Mesendoderm (in vitro differentiated cells): ENCODE measurements at regions not wholly inside any gene's neighbourhood (a gene's known extent, or its start where the extent isn't known, plus 50 kb on each side); places are given as distances from the start of the nearest gene placed in this dataset.

Experiments
- DNase-seq: peaks from one replicate; pipeline ENCODE4 v3.0.0; 2013
- H2AK5ac ChIP-seq: 2 replicates; pipeline ENCODE4 v1.6.1; 2013; ENCODE audit warnings: low read length, inconsistent platforms
- H2BK120ac ChIP-seq: 2 replicates; pipeline ENCODE4 v1.6.1; 2013; ENCODE audit warnings: low read depth, mild to moderate bottlenecking, low read length, moderate library complexity, mixed read lengths
- H2BK15ac ChIP-seq: replicated peaks from 2 replicates; pipeline ENCODE4 v1.6.1; 2013; ENCODE audit warnings: low read depth, mild to moderate bottlenecking, moderate library complexity
- H2BK5ac ChIP-seq: 2 replicates; pipeline ENCODE4 v1.6.1; 2013; ENCODE audit warnings: low read length, inconsistent platforms
- H3K18ac ChIP-seq: 2 replicates; pipeline ENCODE4 v1.6.1; 2013; ENCODE audit warnings: mild to moderate bottlenecking, low read length, mixed read lengths
- H3K23ac ChIP-seq: one replicate; pipeline ENCODE4 v1.6.1; 2013; ENCODE audit warnings: low read length
- H3K27ac ChIP-seq: 2 replicates; pipeline ENCODE4 v1.5.1; 2013; ENCODE audit warnings: low read depth, mild to moderate bottlenecking, inconsistent platforms, low read length, moderate library complexity
- H3K27me3 ChIP-seq: 2 replicates; pipeline ENCODE4 v1.6.1; 2013; ENCODE audit warnings: low read length, control low read depth, mild to moderate bottlenecking, inconsistent platforms; ENCODE audit not compliant: insufficient read depth, poor library complexity
- H3K36me3 ChIP-seq: 2 replicates; pipeline ENCODE4 v1.6.1; 2013; ENCODE audit warnings: low read length, inconsistent platforms; ENCODE audit not compliant: control insufficient read depth, insufficient read depth
- H3K4ac ChIP-seq: one replicate; pipeline ENCODE4 v1.6.1; 2013; ENCODE audit warnings: low read depth, mild to moderate bottlenecking, low read length, moderate library complexity
- H3K4me1 ChIP-seq: 2 replicates; pipeline ENCODE4 v1.6.1; 2013; ENCODE audit warnings: low read depth, low read length, inconsistent platforms; ENCODE audit not compliant: control insufficient read depth
- H3K4me2 ChIP-seq: 2 replicates; pipeline ENCODE4 v1.6.1; 2013; ENCODE audit warnings: low read length
- H3K4me3 ChIP-seq: 2 replicates; pipeline ENCODE4 v1.5.1; 2013; ENCODE audit warnings: mild to moderate bottlenecking, low read length
- H3K56ac ChIP-seq: one replicate; pipeline ENCODE4 v1.6.1; 2013; ENCODE audit warnings: low read length
- H3K79me1 ChIP-seq: 2 replicates; pipeline ENCODE4 v1.6.1; 2013; ENCODE audit warnings: low read length, inconsistent platforms
- H3K79me2 ChIP-seq: 2 replicates; pipeline ENCODE4 v1.6.1; 2013; ENCODE audit warnings: mild to moderate bottlenecking, low read length; ENCODE audit not compliant: control insufficient read depth, insufficient read depth
- H3K9ac ChIP-seq: 2 replicates; pipeline ENCODE4 v1.6.1; 2013; ENCODE audit warnings: low read length, inconsistent platforms
- H4K5ac ChIP-seq: one replicate; pipeline ENCODE4 v1.6.1; 2013; ENCODE audit warnings: low read length
- H4K8ac ChIP-seq: one replicate; pipeline ENCODE4 v1.6.1; 2013; ENCODE audit warnings: low read depth, mild to moderate bottlenecking, control low read depth, low read length, moderate library complexity
- WGBS: extraction: QIAGEN DNeasy Blood & Tissue Kit; methylation state at CpG from one replicate; pipeline ENCODE4 v1.1.7; 2013; ENCODE audit warnings: low lambda C conversion rate, missing lambda C conversion rate; ENCODE audit not compliant: insufficient coverage; ENCODE audit errors: extremely low coverage; 5-methylcytosine and 5-hydroxymethylcytosine counted together

- H3K4me2 ChIP-seq, result no peak overlapping the region
- DNase-seq, result no peak
- H2AK5ac ChIP-seq, result no peak overlapping the region
- H3K9ac ChIP-seq, result no peak overlapping the region
- H3K4me1 ChIP-seq, result no peaks in the 10 kb centered on the region
- H3K27ac ChIP-seq, result no peak overlapping the region
- no peaks in the 10 kb centered on the region for H3K36me3 ChIP-seq
- no CpG with 5 or more reads among the region's 25 CpGs for whole genome bisulfite sequencing
- H2BK5ac ChIP-seq, result no peak overlapping the region
- no peaks in the 10 kb centered on the region for H3K27me3 ChIP-seq
- H4K8ac ChIP-seq, result no peak overlapping the region
- H3K23ac ChIP-seq, result no peak overlapping the region
- no peak overlapping the region for H3K56ac ChIP-seq
- H2BK15ac ChIP-seq, result no peak overlapping the region
- H4K5ac ChIP-seq, result no peak overlapping the region
- H3K4ac ChIP-seq, result no peak overlapping the region
- no peak overlapping the region for H3K4me3 ChIP-seq
- H2BK120ac ChIP-seq, result no peak overlapping the region
- H3K79me1 ChIP-seq, result no peaks in the 10 kb centered on the region
- no peak overlapping the region for H3K18ac ChIP-seq
- no peaks in the 10 kb centered on the region for H3K79me2 ChIP-seq
Measured at GRCh38 chr14:106200541-106201315, 674.3 kb downstream of the TMEM121 start.

DNA sequence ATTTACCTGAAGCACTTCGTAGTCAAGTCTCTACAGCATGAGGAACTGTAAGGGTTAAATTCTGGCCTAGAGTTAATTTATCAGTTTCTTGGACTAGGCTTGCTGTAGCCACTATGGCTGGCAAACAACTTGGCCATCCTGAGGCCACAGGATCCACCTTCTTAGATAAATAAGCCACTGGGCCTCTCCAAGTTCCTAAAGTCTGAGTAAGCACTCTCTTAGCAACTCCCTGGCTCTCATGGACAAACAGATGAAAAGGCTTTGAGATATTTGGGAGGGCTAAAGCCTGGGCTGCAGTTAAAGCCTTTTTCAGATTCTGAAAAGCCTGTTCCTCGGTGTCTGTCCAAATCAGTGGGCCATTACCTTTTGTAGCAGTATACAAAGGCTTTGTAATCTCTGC, 675.0 kb downstream of the TMEM121 start:
- no peak overlapping the region for H4K5ac ChIP-seq

GRCh38 chr14:106203438-106203837, 677.1 kb downstream of the TMEM121 start:
- Histone ChIP-seq H3K23ac (no peak overlapping the region), H2BK5ac (no peak overlapping the region), H4K5ac (no peak overlapping the region), H3K79me2 (no peaks in the 10 kb centered on the region), H3K18ac (no peak overlapping the region), H3K4ac (no peak overlapping the region), H3K36me3 (no peaks in the 10 kb centered on the region), H3K4me2 (no peak overlapping the region), H3K79me1 (no peaks in the 10 kb centered on the region), H3K9ac (no peak overlapping the region), H3K56ac (no peak overlapping the region), H3K27me3 (no peaks in the 10 kb centered on the region), H2AK5ac (no peak overlapping the region), H3K4me3 (no peak overlapping the region), H2BK15ac (no peak overlapping the region), H4K8ac (no peak overlapping the region), H3K4me1 (no peaks in the 10 kb centered on the region), H2BK120ac (no peak overlapping the region), H3K27ac (no peak overlapping the region)
- no CpG with 5 or more reads among the region's 9 CpGs for WGBS
- no peak for DNase-seq

More for the DNA sequence above, 675.0 kb downstream of the TMEM121 start:
- no peak overlapping the region for H3K4ac ChIP-seq
- no CpG with 5 or more reads among the region's 2 CpGs for WGBS
- H3K56ac ChIP-seq, result no peak overlapping the region
- H3K18ac ChIP-seq, result no peak overlapping the region
- no peak overlapping the region for H2BK120ac ChIP-seq
- no peak overlapping the region for H3K4me2 ChIP-seq
- no peaks in the 10 kb centered on the region for H3K4me1 ChIP-seq
- H2AK5ac ChIP-seq, result no peak overlapping the region
- H2BK15ac ChIP-seq, result no peak overlapping the region
- no peak overlapping the region for H4K8ac ChIP-seq
- no peaks in the 10 kb centered on the region for H3K79me1 ChIP-seq
- no peak overlapping the region for H3K27ac ChIP-seq
- no peaks in the 10 kb centered on the region for H3K36me3 ChIP-seq
- H3K9ac ChIP-seq, result no peak overlapping the region
- H2BK5ac ChIP-seq, result no peak overlapping the region
- no peak overlapping the region for H3K4me3 ChIP-seq
- H3K23ac ChIP-seq, result no peak overlapping the region
- no peaks in the 10 kb centered on the region for H3K79me2 ChIP-seq
- no peak for DNase-seq
- H3K27me3 ChIP-seq, result no peaks in the 10 kb centered on the region

- no peak overlapping the region for H3K56ac ChIP-seq
- H2BK15ac ChIP-seq, result no peak overlapping the region
- H3K79me1 ChIP-seq, result no peaks in the 10 kb centered on the region
- H3K79me2 ChIP-seq, result no peaks in the 10 kb centered on the region
- H2AK5ac ChIP-seq, result no peak overlapping the region
- H3K4me1 ChIP-seq, result no peaks in the 10 kb centered on the region
- no peak overlapping the region for H3K4me3 ChIP-seq
- H4K8ac ChIP-seq, result no peak overlapping the region
- H4K5ac ChIP-seq, result no peak overlapping the region
- H3K27ac ChIP-seq, result no peak overlapping the region
- DNase-seq, result no peak
- no CpG with 5 or more reads among the region's 18 CpGs for WGBS
- H3K27me3 ChIP-seq, result no peaks in the 10 kb centered on the region
- H3K4me2 ChIP-seq, result no peak overlapping the region
- H3K4ac ChIP-seq, result no peak overlapping the region
- H3K9ac ChIP-seq, result no peak overlapping the region
- no peaks in the 10 kb centered on the region for H3K36me3 ChIP-seq
- no peak overlapping the region for H3K18ac ChIP-seq
- H2BK5ac ChIP-seq, result no peak overlapping the region
- H3K23ac ChIP-seq, result no peak overlapping the region
- no peak overlapping the region for H2BK120ac ChIP-seq
Measured at GRCh38 chr14:106204063-106204462, 677.7 kb downstream of the TMEM121 start.

DNA sequence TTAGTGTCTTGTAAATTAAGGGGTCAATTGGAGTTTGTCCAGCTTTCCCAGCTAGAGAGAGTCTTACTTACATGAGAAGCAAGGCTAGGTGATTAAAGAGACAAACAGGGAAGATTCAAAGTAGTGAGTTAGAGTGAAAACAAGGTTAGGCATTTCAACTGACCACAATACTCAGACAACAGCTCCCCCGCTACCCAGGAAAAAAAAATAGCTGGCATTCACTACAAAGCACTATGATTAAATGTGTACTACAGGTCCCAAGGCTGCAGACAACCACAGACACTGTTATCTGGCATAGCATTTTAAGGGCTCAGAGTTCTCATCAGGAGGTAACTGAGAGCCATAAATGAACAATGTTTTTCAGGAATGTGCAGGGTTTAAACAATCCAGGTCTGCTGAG, 680.9 kb downstream of the TMEM121 start:
- Histone ChIP-seq H2AK5ac (no peak overlapping the region), H4K5ac (no peak overlapping the region), H3K36me3 (no peaks in the 10 kb centered on the region), H3K4ac (no peak overlapping the region), H3K27ac (no peak overlapping the region), H3K4me2 (no peak overlapping the region), H2BK120ac (no peak overlapping the region), H2BK15ac (no peak overlapping the region), H3K9ac (no peak overlapping the region), H3K4me1 (no peaks in the 10 kb centered on the region), H3K18ac (no peak overlapping the region), H3K23ac (no peak overlapping the region), H2BK5ac (no peak overlapping the region), H3K56ac (no peak overlapping the region), H3K79me2 (no peaks in the 10 kb centered on the region), H3K27me3 (no peaks in the 10 kb centered on the region), H4K8ac (no peak overlapping the region), H3K79me1 (no peaks in the 10 kb centered on the region), H3K4me3 (no peak overlapping the region)
- DNase-seq, result no peak
- WGBS, result no CpG with 5 or more reads among the region's 1 CpG

DNA sequence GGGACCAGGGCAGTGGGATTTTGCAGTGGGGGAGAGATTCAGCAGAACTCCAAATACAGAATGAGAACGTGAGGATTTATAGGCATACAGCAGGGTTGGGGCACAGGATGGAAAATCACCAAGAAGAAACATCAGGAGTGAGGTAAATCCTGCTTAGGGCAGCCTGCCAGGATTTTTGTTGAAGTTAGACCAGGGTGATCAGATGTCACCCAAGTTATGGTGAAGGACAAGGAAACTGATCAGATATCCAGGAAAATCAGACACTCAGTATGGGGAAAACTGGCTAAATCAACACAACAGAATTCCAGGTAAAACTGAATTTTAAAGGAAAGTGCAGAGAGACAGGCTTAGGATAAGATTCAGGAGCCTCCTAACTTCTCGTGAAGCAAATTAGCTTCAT, 682.4 kb downstream of the TMEM121 start:
- no peak overlapping the region for H3K4ac ChIP-seq
- no peaks in the 10 kb centered on the region for H3K79me2 ChIP-seq
- H3K4me2 ChIP-seq, result no peak overlapping the region
- no peak overlapping the region for H2AK5ac ChIP-seq
- no peak overlapping the region for H3K23ac ChIP-seq
- no peak overlapping the region for H4K8ac ChIP-seq
- no peak overlapping the region for H3K9ac ChIP-seq
- H4K5ac ChIP-seq, result no peak overlapping the region
- H2BK120ac ChIP-seq, result no peak overlapping the region
- H3K79me1 ChIP-seq, result no peaks in the 10 kb centered on the region
- no peak overlapping the region for H3K56ac ChIP-seq
- H3K36me3 ChIP-seq, result no peaks in the 10 kb centered on the region
- no peak overlapping the region for H3K27ac ChIP-seq
- H2BK5ac ChIP-seq, result no peak overlapping the region
- H3K4me3 ChIP-seq, result no peak overlapping the region
- no peaks in the 10 kb centered on the region for H3K27me3 ChIP-seq
- DNase-seq, result no peak
- no CpG with 5 or more reads among the region's 2 CpGs for WGBS
- no peaks in the 10 kb centered on the region for H3K4me1 ChIP-seq
- H3K18ac ChIP-seq, result no peak overlapping the region
- no peak overlapping the region for H2BK15ac ChIP-seq
